ENCODE measurements at regions not wholly inside any gene's neighbourhood (a gene's known extent, or its start where the extent isn't known, plus 50 kb on each side); places are given as distances from the start of the nearest gene placed in this dataset.
"Not testable (repeated sequence)": the region's sequence is repeated elsewhere in the genome, so short reads cannot be mapped to it uniquely, and the experiment has no call there.

GRCh38 chr19:29154163-29154562 lies 58.8 kb downstream of the UQCRFS1 start:
- no peak for DNase-seq (ENCODE audit: low read depth in 2 of 2)

GRCh38 chr19:29145756-29146155 lies 67.2 kb downstream of the UQCRFS1 start:
- DNase-seq (ENCODE audit: low read depth in 2 of 2): no peak

GRCh38 chr19:29143183-29143582 lies 69.8 kb downstream of the UQCRFS1 start:
- DNase-seq (ENCODE audit: low read depth in 2 of 2): no peak

GRCh38 chr19:29139227-29139626 lies 73.7 kb downstream of the UQCRFS1 start:
- no peak for DNase-seq (ENCODE audit: low read depth in 2 of 2)

GRCh38 chr19:29138206-29138605 lies 74.7 kb downstream of the UQCRFS1 start:
- DNase-seq (ENCODE audit: low read depth in 2 of 2): not testable (repeated sequence)

GRCh38 chr19:29131456-29131855 lies 81.5 kb downstream of the UQCRFS1 start:
- DNase-seq (ENCODE audit: low read depth in 2 of 2): no peak

GRCh38 chr19:29129148-29129547 lies 83.8 kb downstream of the UQCRFS1 start:
- no peak for DNase-seq (ENCODE audit: low read depth in 2 of 2)

GRCh38 chr19:29128203-29128602 lies 84.7 kb downstream of the UQCRFS1 start:
- DNase-seq (ENCODE audit: low read depth in 2 of 2): no peak

- DNase-seq (ENCODE audit: low read depth in 2 of 2): no peak
Measured at GRCh38 chr19:29122185-29122584, 90.8 kb downstream of the UQCRFS1 start.

- DNase-seq (ENCODE audit: low read depth in 2 of 2): no peak
Measured at GRCh38 chr19:29121684-29122083, 91.3 kb downstream of the UQCRFS1 start.

- DNase-seq (ENCODE audit: low read depth in 2 of 2): no peak
Measured at GRCh38 chr19:29120466-29120865, 92.5 kb downstream of the UQCRFS1 start.

GRCh38 chr19:29119590-29119989 lies 93.4 kb downstream of the UQCRFS1 start:
- no peak for DNase-seq (ENCODE audit: low read depth in 2 of 2)

GRCh38 chr19:29118389-29118788 lies 94.6 kb downstream of the UQCRFS1 start:
- no peak for DNase-seq (ENCODE audit: low read depth in 2 of 2)

- no peak for DNase-seq (ENCODE audit: low read depth in 2 of 2)
Measured at GRCh38 chr19:29117926-29118325, 95.0 kb downstream of the UQCRFS1 start.

GRCh38 chr19:29115181-29115580 lies 97.8 kb downstream of the UQCRFS1 start:
- no peak for DNase-seq (ENCODE audit: low read depth in 2 of 2)

GRCh38 chr19:29113838-29114237 lies 99.1 kb downstream of the UQCRFS1 start:
- no peak for DNase-seq (ENCODE audit: low read depth in 2 of 2)

- no peak for DNase-seq (ENCODE audit: low read depth in 2 of 2)
Measured at GRCh38 chr19:29111576-29111975, 101.4 kb downstream of the UQCRFS1 start.

- DNase-seq (ENCODE audit: low read depth in 2 of 2): no peak
Measured at GRCh38 chr19:29107831-29108230, 105.1 kb downstream of the UQCRFS1 start.

- DNase-seq (ENCODE audit: low read depth in 2 of 2): no peak
Measured at GRCh38 chr19:29106346-29106885, 106.5 kb downstream of the UQCRFS1 start.

- DNase-seq (ENCODE audit: low read depth in 2 of 2): no peak
Measured at GRCh38 chr19:29105629-29106292, 107.2 kb downstream of the UQCRFS1 start.

GRCh38 chr19:29104605-29105241 lies 108.2 kb downstream of the UQCRFS1 start:
- no peak for DNase-seq (ENCODE audit: low read depth in 2 of 2)

- DNase-seq (ENCODE audit: low read depth in 2 of 2): no peak
Measured at GRCh38 chr19:29098863-29099481, 114.0 kb downstream of the UQCRFS1 start.

GRCh38 chr19:29098091-29098490 lies 114.9 kb downstream of the UQCRFS1 start:
- no peak for DNase-seq (ENCODE audit: low read depth in 2 of 2)
